GM19463 (cell line): ENCODE measurements at regions not wholly inside any gene's neighbourhood (a gene's known extent, or its start where the extent isn't known, plus 50 kb on each side); places are given as distances from the start of the nearest gene placed in this dataset.

ENCODE experiments used
- ATAC-seq: cut with Tn5 transposase; IDR thresholded peaks from one replicate; pipeline ENCODE4 v1.9.1; 2021; ENCODE audit warnings: mild to moderate bottlenecking, moderate library complexity; ENCODE audit not compliant: unreplicated experiment

DNA sequence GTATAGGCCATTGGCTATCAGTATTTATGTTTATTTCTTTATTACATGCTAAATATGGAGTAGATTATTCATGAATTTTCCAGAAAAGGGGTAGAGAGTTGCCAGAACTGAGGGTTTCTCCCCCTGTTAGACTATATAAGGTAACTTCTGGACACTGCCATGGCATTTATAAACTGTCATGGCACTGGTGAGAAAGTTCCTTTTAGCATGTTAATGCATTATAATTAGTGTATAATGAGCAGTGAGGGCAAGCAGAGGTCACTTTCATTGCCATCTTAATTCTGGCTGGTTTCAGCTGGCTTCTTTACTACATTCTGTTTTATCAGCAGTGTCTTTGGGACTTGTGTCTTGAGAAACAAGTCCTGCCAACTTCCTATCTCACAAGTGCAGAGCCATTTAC lies 220.0 kb upstream of the CNR1 start:
- ATAC-seq, result no peak

DNA sequence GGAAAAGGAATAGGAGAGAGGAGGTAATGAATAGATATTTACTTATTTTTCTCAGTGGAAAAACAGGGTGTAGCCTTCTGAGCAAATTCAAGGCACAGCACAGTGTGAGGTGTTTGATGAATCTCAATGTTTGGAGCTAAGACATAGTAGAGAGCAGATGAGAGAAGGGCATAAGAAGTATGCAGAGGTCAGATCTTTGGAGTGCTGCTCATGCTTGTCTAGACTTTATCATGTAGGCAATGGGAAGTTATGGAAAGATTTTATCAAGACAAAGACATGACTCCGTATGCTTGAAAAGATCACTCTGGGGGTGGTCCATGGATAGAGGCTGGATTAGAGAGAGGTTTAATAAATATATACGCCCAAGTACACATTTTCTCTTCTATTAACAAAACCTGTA lies 217.0 kb upstream of the CNR1 start:
- no peak for ATAC-seq

DNA sequence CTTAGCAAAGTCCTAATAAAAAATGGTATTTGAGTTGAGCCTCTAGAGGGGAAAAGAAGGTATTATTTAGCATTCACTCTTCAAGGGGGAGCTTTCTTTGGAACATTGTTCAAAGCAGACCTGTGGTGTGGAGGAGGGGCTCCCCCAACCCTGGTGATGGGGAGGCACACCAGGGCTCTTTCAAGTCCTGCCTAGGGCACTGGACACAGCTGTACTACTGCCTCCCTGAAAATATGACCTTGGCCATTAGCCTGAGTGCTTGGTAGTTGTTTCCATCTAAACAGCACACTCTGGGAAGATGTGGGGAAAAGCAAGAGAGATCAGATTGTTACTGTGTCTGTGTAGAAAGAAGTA lies 215.1 kb upstream of the CNR1 start:
- no peak for ATAC-seq

DNA sequence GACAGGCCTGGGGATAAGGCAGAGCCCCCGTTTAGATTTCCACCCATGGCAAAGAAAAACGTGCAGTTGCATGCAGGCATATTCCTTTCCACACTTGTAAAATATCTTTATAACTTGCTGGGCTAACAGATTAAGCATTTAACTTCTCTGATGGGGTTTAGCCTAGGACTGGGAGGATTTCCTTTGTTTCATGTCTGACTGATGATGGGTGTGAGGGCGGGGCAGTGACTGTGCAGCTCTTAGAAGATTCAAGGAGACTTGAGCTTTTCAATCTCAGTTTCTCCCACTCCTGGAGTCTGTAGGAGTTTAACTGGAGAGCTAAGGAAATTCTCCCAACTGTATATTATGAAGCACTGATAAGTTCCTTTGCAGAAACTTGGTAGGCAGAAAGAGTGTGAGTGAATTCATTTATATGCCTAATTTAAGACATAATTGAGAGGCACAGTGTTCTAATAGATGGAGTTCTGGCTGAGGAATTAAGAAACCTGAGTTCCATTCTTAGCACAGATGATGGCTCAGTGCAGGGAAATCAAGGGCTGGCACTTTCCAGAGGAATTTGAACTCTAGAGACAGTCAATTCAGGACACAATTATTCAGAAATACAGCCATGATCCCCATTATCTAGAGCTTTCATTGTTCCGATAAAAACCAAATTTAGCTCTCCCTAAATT lies 214.6 kb upstream of the CNR1 start:
- ATAC-seq, result no peak

DNA sequence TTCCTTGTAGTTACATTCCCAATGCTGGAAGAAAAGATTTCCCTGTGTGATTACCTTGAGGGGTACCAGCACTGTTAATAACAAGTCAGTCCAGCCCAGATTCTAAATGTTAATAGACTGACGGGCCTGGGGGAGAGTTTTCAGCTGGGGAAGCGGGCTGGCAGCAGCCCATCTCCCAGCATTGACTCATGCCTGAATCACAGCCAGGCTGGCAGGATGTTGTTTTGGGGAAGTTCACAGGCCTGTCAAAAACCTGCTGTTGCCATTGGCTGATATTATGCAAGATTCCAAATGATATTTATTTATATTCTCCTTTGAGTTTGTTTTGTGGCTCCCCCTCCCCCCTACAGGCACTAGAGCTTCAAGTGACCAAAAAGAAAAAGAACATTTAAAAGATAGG lies 213.9 kb upstream of the CNR1 start:
- no peak for ATAC-seq

DNA sequence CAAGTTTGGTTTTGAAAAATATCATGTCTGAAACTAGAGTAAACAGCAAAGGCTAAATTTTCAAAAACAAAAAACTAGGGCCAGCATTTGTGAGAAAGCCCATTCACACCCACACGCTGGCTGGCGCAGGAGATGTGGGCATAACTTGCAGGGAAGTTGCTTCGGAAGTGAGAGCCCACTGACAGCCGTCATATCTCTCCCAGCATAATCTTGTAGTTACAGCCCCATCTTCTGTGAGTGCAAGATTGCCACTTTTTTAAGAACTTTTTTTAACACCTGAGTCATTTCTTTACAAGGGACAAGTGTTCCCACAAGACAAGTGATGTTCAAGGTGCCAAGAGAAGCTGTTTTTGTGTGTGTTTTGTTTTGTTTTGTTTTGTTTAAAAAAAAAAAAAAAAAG lies 212.5 kb upstream of the CNR1 start:
- no peak for ATAC-seq

DNA sequence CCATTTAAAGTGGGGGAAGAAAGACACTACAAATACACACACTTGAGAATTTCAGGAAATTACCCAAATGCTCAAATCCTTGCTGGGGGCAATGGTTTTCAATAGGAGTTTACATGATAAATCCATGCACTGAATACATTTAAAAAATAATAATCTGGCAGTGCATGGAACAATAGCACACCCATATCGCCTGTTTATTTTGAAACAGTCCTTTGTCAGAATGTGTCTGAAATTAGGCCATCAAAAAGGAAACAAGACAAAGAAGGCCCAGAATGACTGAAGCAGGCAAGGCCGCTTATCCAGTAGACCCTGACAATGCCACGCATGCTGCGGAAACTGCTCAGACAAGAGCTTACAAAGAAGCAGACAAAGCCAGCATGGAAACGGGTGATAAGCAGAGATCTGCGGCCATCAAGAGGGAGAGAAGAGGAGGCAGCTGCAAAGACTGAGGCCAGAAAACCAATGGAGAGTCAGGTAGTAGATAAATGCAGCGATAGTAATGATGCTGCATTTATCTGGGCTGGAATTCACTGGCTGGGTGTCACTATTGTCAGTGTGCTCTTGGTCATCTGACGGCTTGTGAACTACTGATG lies 211.9 kb upstream of the CNR1 start:
- ATAC-seq, result no peak

DNA sequence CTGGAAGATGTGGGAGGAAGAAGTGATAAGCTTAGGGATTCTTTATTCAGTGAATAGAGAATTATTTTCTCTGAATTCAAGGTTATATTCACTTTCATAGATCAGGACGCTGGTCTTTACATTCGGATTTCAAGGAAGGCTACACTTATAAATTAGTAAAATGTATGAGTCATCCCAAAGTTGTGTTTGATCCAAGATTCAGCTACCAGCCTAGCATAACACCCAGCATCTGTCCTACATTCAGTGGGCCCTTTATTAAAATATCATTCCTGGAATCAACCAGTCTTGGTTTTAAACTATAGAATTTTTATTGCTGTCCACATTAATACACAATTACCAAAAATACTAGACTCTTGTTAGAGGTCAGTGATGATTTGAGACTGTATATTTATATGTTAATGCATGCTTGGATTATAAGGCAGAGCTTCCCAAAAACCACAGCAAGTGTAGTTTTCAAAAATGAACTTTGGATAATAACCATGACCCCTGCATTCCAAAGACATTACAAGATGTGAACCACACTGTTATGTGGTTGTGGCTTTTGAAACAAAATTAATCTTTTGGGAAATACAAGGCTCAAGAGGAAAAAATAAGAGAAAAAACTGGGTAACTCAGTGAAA lies 210.7 kb upstream of the CNR1 start:
- ATAC-seq, result no peak

DNA sequence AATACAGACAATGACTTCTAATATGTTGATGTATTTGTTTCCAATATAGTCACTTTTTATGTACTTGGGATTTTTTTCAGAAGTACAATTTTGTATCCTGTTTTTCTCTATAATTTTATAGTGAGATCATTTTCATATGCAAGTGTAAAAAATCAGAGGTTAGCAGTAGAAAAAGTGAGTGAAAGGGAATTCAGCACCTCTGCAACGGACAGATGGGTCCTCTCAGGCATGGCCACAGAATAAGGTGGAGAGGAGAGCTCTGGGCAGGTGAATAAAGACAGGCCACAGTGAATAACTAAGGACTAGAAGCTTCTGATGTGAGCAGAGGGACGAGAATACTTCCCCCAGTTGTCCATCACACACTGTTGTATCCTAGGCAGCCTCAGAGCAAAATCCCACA lies 210.1 kb upstream of the CNR1 start:
- no peak for ATAC-seq

DNA sequence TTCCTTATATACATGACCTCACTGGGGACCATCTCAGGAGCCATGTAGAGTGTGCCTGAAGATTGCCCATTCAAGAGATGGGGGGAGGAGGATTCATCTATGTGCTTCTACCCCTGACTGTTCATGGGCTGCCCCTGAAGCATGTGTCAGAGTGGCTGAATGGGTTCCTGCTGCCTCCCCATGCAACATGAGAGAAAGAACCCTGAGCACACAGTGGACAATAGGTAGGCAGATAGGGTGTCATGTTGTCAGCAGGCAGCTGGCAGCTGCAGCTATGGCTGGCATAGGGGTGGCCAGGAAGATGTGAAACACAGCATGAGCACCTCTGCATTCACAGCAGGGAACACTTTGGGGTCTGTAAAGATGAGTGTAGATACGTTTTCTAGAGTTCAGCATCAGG lies 208.4 kb upstream of the CNR1 start:
- ATAC-seq, result no peak

DNA sequence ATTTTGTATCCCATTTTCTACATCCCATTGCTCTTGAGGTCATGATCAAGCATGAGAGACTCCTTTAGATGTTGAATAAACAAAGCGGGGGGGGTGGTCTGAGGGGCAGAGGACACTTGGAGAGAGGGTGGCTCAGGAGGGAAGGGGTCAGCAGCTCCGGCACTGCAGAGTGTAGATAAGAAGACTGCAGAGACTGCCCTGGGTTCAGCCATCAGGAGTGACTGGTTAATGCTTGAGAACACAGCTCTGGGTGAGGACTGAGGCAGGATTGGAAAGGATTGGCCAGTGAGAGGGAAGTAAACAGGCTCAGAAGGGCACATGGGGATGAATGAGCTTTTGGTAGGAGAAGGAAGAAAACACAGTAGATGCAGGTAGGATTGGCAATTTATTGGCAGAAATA lies 205.3 kb upstream of the CNR1 start:
- no peak for ATAC-seq

DNA sequence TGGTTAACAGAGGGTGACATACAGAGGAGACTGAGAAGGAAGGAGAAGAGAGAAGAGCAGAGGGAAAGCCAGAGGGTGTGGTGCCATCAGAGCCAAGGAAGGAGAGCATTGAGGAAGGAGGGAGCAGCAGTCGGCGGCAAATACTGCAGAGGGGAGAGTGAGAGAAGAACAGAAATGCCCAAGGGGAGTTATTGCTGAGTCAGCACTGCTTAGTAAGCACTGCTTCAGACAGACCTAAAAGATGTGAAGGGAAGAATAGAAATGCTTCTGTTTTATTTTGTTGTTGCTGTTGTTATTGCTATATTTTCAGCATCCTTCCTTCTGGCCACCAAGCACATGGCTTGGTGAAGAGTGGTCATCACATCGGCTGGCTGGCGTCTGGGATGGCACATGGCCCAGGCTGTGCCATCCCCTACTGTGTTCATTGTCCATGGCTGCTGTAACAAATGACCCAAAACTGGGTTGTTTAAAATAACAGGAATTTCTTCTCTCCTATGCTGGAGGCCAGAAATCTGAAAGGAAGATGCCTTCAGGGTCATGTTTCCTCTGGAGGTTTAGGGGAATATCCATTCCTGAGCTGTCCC lies 204.1 kb upstream of the CNR1 start:
- no peak for ATAC-seq

DNA sequence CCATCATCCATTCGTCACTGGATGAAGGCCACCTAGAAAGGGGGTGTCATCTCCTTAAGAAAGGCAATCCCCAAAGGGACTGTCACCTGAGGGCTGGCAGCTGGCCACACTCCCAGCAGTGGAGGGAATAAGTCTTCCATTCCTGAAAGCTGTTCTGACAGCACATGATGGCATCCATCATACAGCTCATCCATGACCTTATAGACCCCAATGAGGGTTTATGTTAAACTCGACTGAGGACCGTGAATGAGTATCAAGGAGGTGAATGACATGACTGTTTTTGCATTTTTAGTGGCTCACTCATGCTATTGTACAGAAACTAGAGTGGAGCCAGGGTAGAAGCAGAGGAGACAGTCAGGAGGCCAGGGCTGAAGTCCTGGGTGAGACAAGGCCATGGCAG lies 203.1 kb upstream of the CNR1 start:
- ATAC-seq, result no peak

DNA sequence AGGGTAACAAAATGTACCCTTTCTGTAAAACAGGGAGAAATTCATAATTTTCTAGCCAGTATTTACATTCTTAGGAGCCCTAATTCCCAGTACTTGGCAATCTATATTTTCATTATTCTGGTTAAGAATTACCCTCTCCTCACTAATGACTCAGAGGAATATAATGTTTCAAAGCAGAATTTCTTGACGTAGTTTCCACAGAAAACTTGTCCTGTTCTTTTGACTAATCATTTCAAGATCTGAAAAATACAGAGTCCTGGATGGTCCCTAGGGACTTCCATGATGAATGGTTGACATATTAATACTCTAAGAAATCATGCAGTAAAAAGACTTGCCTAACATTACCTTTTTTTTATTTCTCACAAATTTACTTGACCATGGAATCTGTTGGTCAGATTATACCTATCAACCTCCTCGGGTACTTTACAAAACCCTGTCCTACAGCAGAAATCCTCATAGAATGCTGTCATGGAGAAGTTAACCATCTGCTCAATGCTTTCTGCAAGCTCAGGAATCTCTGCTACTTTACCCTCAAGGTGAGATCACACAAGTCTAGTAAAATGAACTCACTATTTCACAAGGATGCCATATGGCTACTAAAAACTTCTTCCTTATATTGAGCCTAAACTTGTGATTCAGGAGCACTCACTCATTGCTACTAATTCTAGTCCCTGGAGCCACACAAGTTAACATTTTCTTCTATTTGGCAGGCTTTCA lies 202.1 kb upstream of the CNR1 start:
- ATAC-seq, result no peak

DNA sequence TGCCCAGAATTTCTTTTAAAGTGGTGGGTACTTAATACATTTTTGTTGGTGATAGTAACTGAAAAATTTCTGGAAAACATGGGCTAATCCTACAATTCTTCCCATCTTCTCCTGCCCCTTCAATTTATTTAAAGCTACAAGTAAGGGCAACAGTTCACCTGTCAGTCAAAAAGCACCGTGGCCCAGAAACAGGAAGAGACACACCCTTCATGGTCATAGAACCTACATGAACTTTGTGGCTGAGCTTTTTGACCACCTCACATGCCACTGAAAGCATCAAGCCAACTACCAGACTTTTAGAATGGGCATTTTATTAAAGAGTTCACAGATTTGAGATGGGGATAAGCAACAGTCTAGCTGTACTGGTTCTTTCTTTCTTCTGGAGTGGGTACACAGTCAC lies 201.1 kb upstream of the CNR1 start:
- no peak for ATAC-seq

DNA sequence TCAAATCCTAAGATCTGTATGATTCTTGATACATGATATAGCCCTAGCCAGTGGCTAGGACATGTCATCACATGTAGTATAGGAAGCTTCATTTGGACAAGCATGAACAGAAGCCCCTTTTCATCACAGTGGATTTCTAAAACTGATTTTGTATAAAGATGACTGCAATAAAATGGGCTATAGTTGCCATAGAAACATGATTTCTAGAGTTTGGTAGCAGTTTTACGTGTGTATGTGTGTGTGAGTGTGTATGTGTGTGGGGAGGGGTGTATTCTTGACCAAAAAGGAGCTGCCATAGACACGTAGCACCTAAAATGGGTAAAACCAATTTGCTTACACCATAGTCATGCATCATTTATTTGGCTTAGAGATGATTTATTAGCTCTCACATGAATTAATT lies 200.5 kb upstream of the CNR1 start:
- no peak for ATAC-seq

DNA sequence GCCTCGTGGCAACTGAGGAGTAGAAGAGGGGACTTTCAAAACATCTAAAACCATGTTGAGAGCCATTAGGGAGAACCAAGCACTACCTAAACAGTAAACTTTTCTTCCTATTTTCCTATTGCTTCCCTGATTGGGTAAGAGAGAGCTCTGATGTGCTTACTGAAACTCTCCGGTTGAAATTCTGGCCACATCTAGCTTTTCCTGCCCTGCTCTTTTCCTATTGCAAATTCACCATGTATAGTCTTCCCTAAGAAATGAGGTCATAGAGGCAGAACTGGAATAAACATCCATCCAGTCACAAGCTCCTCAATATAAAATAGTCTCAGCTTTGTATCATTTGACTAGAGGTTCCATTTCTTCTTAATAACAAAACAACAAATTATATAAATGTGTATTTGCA lies 199.5 kb upstream of the CNR1 start:
- no peak for ATAC-seq

DNA sequence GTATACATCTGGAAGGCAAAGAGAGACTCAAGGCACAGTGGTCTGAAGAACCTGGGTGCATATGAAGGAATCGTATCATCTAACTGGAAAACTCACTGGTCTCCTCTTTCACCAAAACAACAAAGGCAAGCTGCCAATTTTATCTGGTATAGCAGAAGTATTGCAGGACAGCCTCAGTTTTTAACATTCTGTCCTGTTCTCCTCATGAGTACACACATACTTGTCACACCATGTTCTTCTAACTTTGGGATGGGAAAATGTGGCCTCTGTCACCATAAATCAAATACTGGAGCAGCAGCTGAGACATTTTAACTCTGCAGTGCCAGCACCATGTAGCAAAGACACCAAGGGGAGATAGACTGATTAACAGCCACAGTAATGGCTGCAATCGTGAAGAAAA lies 199.1 kb upstream of the CNR1 start:
- ATAC-seq, result no peak

DNA sequence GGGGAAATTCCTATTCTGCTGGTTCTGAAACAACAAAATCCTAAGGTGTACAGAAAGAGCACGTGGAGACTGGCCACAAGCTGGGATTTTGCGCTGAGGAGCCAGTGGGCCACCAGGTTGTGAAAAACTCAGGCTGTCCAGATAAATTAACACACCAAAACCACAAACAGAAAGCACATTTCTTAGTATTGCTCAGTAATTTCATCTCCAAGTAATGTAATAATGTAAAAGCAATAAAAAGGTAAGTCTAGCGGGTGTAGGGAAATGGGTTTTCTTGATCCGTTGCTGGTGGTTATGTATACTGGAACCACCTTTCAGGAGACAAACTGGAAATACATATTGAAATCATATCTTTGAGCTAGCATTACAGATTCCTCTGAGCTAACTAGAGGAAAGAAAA lies 195.6 kb upstream of the CNR1 start:
- ATAC-seq, result no peak

DNA sequence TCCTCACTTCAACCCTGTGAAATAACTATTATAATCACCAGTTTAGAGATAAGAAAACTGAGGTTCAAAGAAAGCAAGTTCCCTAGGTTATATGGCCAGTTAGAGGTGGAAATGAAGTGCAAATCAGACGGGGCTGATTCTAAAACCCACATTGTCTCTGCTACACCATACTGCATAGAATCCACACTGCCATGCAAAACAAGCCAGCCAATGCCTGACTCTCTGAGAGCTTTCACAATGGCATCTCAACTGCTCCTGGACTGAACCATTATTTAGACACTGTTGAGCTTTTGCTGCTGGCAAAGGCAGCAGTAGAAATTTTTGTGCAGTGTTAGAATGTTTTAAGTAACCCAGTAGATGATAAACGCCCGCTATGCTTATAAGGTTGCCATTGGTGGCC lies 195.2 kb upstream of the CNR1 start:
- ATAC-seq, result no peak

DNA sequence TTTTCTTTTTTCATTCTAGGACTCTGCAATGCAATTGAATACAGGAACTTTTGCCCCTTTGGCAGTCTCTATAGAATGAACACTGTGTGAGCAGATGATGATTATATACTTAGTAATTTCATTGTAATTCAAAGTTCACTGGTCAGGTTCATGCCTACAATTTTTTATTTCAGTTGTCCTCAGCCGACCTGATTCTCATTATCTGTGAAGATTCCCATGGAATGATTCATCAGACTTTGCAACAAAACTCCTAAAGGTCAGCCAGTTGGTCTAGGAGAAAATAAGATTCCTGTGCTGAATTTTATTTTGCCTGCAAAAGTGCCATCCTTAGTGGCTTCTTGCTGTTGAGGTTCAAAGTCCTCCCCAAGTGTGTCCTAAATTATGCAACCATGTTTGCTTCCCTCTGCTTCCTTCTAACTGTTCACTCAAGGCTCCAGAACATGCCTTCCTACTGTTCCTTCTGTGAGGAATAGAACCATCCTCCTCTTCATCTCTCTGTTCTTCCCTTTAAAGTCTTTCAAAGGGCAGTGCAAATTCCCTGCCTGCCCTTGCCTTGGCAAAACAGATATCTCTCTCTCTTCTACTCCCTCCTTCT lies 194.2 kb upstream of the CNR1 start:
- no peak for ATAC-seq
